ENCODE measurements at regions not wholly inside any gene's neighbourhood (a gene's known extent, or its start where the extent isn't known, plus 50 kb on each side); places are given as distances from the start of the nearest gene placed in this dataset.

GRCh38 chr9:2465516-2465915, 156.1 kb upstream of the VLDLR start:
- no peak for DNase-seq

GRCh38 chr9:2465921-2466460, 155.6 kb upstream of the VLDLR start:
- peak; percentile 25 for DNase-seq

GRCh38 chr9:2466703-2467102, 154.9 kb upstream of the VLDLR start:
- DNase-seq = peak; percentile 15

GRCh38 chr9:2469681-2470221, 151.8 kb upstream of the VLDLR start:
- DNase-seq = no peak

- no peak for DNase-seq
These were observed 147.9 kb upstream of the VLDLR start for GRCh38 chr9:2473681-2474080.

GRCh38 chr9:2477755-2478154, 143.8 kb upstream of the VLDLR start:
- peak; percentile 44 for DNase-seq

- DNase-seq = no peak
These were observed 143.2 kb upstream of the VLDLR start for GRCh38 chr9:2478421-2478820.

- DNase-seq = no peak
These were observed 142.5 kb upstream of the VLDLR start for GRCh38 chr9:2479056-2479565.

- no peak for DNase-seq
These were observed 141.2 kb upstream of the VLDLR start for GRCh38 chr9:2480255-2480837.

- no peak for DNase-seq
These were observed 140.4 kb upstream of the VLDLR start for GRCh38 chr9:2481216-2481615.

GRCh38 chr9:2486988-2487387, 134.6 kb upstream of the VLDLR start:
- DNase-seq = no peak

GRCh38 chr9:2489838-2490314, 131.7 kb upstream of the VLDLR start:
- no peak for DNase-seq

- DNase-seq = no peak
These were observed 129.4 kb upstream of the VLDLR start for GRCh38 chr9:2492161-2492560.

- no peak for DNase-seq
These were observed 128.5 kb upstream of the VLDLR start for GRCh38 chr9:2493109-2493508.

GRCh38 chr9:2493529-2493928, 128.1 kb upstream of the VLDLR start:
- no peak for DNase-seq

GRCh38 chr9:2494562-2494961, 127.0 kb upstream of the VLDLR start:
- DNase-seq = no peak

- DNase-seq = no peak
These were observed 126.2 kb upstream of the VLDLR start for GRCh38 chr9:2495221-2496005.

GRCh38 chr9:2496169-2496568, 125.4 kb upstream of the VLDLR start:
- no peak for DNase-seq

GRCh38 chr9:2496934-2497333, 124.7 kb upstream of the VLDLR start:
- DNase-seq = no peak

GRCh38 chr9:2497666-2498400, 123.8 kb upstream of the VLDLR start:
- no peak for DNase-seq

- DNase-seq = no peak
These were observed 119.4 kb upstream of the VLDLR start for GRCh38 chr9:2502210-2502609.

GRCh38 chr9:2502760-2503159, 118.8 kb upstream of the VLDLR start:
- no peak for DNase-seq

- DNase-seq = no peak
These were observed 115.3 kb upstream of the VLDLR start for GRCh38 chr9:2506321-2506720.
